ENCODE measurements at regions not wholly inside any gene's neighbourhood (a gene's known extent, or its start where the extent isn't known, plus 50 kb on each side); places are given as distances from the start of the nearest gene placed in this dataset.
A peak's percentile ranks its signal among the peaks of the same experiment; 100 is the strongest.

DNA sequence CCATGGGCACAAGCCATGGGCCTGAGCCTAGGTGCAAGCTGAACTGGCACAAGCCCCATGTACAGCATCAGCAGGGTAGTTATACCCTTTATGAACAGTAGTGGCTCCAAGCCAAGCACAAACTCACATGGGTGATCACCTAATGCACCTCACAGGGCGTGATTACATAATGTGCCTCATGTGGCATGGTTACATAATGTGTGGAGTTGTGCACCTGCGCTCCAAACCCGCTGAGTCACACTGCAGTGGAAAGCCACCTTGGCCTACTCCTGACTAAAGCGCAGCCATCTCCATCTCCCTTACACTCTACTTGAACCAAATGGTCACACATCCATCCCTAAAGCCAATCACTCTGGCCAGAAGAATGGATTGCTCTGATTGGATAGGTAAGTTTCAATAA lies 279.7 kb downstream of the MBD2 start:
- Histone ChIP-seq H3K4me2 (ENCODE audit: low read length) (no peak overlapping the region), H3K4me3 (ENCODE audit: low read length) (no peak overlapping the region), H3K27ac (ENCODE audit: low read length) (no peak overlapping the region), H3K79me2 (ENCODE audit: low read length) (no peaks in the 10 kb centered on the region), H3K4me1 (ENCODE audit: low read length) (peaks cover 7% of the 10 kb centered on the region), H3K9ac (ENCODE audit: low read length) (no peak overlapping the region), H2AFZ (ENCODE audit: low read depth, low read length) (no peak overlapping the region), H3K27me3 (ENCODE audit: low read depth, low read length) (no peaks in the 10 kb centered on the region), H3K9me3 (ENCODE audit: insufficient read depth, low read length) (peaks cover 16% of the 10 kb centered on the region), H3K36me3 (replicated peaks; ENCODE audit: low read depth, low read length) (no peaks in the 10 kb centered on the region), H4K20me1 (ENCODE audit: insufficient read depth, low read length) (no peaks in the 10 kb centered on the region)
- TF ChIP-seq, protein P1, sequence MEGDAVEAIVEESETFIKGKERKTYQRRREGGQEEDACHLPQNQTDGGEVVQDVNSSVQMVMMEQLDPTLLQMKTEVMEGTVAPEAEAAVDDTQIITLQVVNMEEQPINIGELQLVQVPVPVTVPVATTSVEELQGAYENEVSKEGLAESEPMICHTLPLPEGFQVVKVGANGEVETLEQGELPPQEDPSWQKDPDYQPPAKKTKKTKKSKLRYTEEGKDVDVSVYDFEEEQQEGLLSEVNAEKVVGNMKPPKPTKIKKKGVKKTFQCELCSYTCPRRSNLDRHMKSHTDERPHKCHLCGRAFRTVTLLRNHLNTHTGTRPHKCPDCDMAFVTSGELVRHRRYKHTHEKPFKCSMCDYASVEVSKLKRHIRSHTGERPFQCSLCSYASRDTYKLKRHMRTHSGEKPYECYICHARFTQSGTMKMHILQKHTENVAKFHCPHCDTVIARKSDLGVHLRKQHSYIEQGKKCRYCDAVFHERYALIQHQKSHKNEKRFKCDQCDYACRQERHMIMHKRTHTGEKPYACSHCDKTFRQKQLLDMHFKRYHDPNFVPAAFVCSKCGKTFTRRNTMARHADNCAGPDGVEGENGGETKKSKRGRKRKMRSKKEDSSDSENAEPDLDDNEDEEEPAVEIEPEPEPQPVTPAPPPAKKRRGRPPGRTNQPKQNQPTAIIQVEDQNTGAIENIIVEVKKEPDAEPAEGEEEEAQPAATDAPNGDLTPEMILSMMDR (IDR thresholded peaks at IDR 0.05; ENCODE audit: low read depth, low read length) = no peak
- TF ChIP-seq EZH2phosphoT487 (IDR thresholded peaks at IDR 0.05; ENCODE audit: low read depth) = no peak

DNA sequence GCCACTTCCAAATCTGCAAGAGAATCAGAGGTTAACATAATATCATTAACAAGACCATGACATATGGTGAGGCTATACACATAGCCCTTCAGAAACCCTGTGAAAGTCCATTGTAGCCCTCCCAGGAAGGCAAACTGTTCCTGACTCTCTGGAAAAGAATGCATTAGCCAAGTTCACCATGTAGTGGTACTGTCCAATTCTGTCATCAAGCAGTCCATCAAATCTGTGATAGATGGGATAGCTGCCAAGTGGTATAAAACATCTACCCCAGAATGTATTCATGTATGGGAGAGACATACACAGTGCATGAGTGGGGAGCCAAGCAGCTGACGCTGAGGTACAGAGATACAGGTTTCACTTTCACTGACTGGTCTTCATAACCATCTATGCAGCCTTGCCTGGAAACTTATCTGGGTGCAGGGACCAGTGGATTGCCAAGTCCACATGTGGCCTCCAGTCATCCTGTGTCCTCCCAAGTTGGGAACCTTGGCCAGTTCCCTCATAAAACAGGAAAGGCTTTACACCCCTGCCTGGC lies 281.1 kb downstream of the MBD2 start:
- Histone ChIP-seq H3K27ac (ENCODE audit: low read length) (no peak overlapping the region), H3K27me3 (ENCODE audit: low read depth, low read length) (no peaks in the 10 kb centered on the region), H2AFZ (ENCODE audit: low read depth, low read length) (no peak overlapping the region), H3K9ac (ENCODE audit: low read length) (no peak overlapping the region), H4K20me1 (ENCODE audit: insufficient read depth, low read length) (no peaks in the 10 kb centered on the region), H3K4me1 (ENCODE audit: low read length) (no peaks in the 10 kb centered on the region), H3K4me3 (ENCODE audit: low read length) (no peak overlapping the region), H3K4me2 (ENCODE audit: low read length) (no peak overlapping the region), H3K79me2 (ENCODE audit: low read length) (no peaks in the 10 kb centered on the region), H3K9me3 (ENCODE audit: insufficient read depth, low read length) (peaks cover 16% of the 10 kb centered on the region), H3K36me3 (replicated peaks; ENCODE audit: low read depth, low read length) (no peaks in the 10 kb centered on the region)
- TF ChIP-seq, protein P1 (IDR thresholded peaks at IDR 0.05; ENCODE audit: low read depth, low read length) = no peak
- no peak for TF ChIP-seq EZH2phosphoT487 (IDR thresholded peaks at IDR 0.05; ENCODE audit: low read depth)

DNA sequence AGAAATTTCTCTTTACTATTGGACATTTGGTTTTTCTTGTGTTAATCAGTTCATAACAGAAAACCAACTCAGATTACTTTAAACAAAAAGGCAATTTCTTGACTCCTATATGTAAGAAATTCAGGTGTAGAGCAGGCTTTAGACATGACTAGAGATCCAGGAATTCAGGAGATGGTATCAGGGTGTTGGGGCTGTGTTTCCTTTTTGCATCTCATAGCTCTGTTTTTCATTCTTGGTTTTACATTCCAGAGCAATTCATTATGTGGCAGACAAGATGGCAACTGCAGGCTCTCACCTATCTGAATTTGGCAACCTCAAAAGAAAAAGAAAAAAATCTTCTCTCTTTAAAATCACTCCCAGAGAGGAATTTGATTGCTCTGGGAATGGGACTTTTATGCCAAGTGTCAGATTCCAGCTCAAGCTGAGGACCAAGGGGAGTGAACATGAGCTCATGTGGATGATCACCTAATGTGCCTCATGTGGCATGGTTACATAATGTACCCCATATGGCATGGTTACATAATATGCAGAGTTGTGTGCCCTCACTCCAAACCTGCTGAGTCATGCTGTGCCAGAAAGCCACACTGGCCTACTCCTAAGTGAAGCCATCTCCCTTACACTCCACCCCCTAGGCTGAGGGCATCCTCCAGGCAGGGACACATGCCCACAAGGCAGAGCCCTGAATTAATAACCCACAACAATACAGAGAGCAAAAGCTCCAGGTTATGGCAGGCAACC lies 282.7 kb downstream of the MBD2 start:
- Histone ChIP-seq H2AFZ (ENCODE audit: low read depth, low read length) (no peak overlapping the region), H3K27me3 (ENCODE audit: low read depth, low read length) (no peaks in the 10 kb centered on the region), H3K9ac (ENCODE audit: low read length) (no peak overlapping the region), H4K20me1 (ENCODE audit: insufficient read depth, low read length) (no peaks in the 10 kb centered on the region), H3K36me3 (replicated peaks; ENCODE audit: low read depth, low read length) (no peaks in the 10 kb centered on the region), H3K79me2 (ENCODE audit: low read length) (no peaks in the 10 kb centered on the region), H3K9me3 (ENCODE audit: insufficient read depth, low read length) (peaks cover 16% of the 10 kb centered on the region), H3K4me2 (ENCODE audit: low read length) (no peak overlapping the region), H3K27ac (ENCODE audit: low read length) (no peak overlapping the region), H3K4me3 (ENCODE audit: low read length) (no peak overlapping the region), H3K4me1 (ENCODE audit: low read length) (peaks cover 5% of the 10 kb centered on the region; the same call in 1 of the 2 replicates)
- no peak for TF ChIP-seq EZH2phosphoT487 (IDR thresholded peaks at IDR 0.05; ENCODE audit: low read depth)

DNA sequence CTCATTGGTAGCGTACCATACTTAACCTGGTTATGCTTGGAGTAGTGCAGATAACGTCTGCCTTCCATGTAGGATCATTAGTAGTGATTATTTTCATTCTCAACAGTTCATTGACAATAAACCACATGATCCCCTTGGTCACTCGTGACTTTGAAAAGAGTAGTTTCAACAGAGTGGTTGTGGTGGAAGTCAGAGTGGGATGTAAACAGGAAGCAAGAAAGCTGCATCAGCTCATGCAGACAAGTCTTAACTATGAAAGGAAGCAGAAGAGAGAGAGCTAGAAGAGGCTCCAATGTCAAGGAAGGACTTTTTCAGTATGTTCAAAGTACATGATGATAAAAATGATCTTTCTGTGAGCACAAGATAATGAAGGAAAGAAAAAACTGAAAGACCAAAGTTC lies 287.4 kb downstream of the MBD2 start:
- Histone ChIP-seq H2AFZ (ENCODE audit: low read depth, low read length) (peak overlapping the region; percentile 20; the same call in 1 of the 2 replicates), H3K4me2 (ENCODE audit: low read length) (no peak overlapping the region), H3K9ac (ENCODE audit: low read length) (no peak overlapping the region), H3K79me2 (ENCODE audit: low read length) (no peaks in the 10 kb centered on the region), H3K36me3 (replicated peaks; ENCODE audit: low read depth, low read length) (no peaks in the 10 kb centered on the region), H4K20me1 (ENCODE audit: insufficient read depth, low read length) (no peaks in the 10 kb centered on the region), H3K4me3 (ENCODE audit: low read length) (no peak overlapping the region), H3K27ac (ENCODE audit: low read length) (no peak overlapping the region), H3K9me3 (ENCODE audit: insufficient read depth, low read length) (peaks cover 11% of the 10 kb centered on the region), H3K27me3 (ENCODE audit: low read depth, low read length) (no peaks in the 10 kb centered on the region), H3K4me1 (ENCODE audit: low read length) (peaks cover 13% of the 10 kb centered on the region; the same call in 1 of the 2 replicates)
- TF ChIP-seq EZH2phosphoT487 (IDR thresholded peaks at IDR 0.05; ENCODE audit: low read depth) = no peak
- TF ChIP-seq, protein P1 (IDR thresholded peaks at IDR 0.05; ENCODE audit: low read depth, low read length) = no peak
